T-cell (primary cell): ENCODE measurements at regions not wholly inside any gene's neighbourhood (a gene's known extent, or its start where the extent isn't known, plus 50 kb on each side); places are given as distances from the start of the nearest gene placed in this dataset.
"Not testable (repeated sequence)": the region's sequence is repeated elsewhere in the genome, so short reads cannot be mapped to it uniquely, and the experiment has no call there.

Source experiments
- ATAC-seq, 4 experiments: fragments of 200-7000 bp in 3 of 4; fragments of 150-1000 bp in 1 of 4; cut with Tn5 transposase; replicated peaks in 1 of 4; 1 replicate in 3 of 4; 2 replicates in 1 of 4; pipeline ENCODE4 v1.10.0; 2021; ENCODE audit warnings: moderate library complexity in 3 of 4, mild to moderate bottlenecking in 2 of 4, moderate number of reproducible peaks in 1 of 4
- CTCF ChIA-PET, 2 donors: fragments of 300-600 bp; sonication (Branson Sonifier 250); formaldehyde crosslinking; loops; one replicate each; lab custom pipeline; 2022; ENCODE audit warnings: antibody characterized with exemption in 2 of 2; lab: Charles Lee
- POLR2A ChIA-PET, 2 donors: fragments of 300-600 bp; sonication (Branson Sonifier 250); formaldehyde crosslinking; loops; one replicate each; lab custom pipeline; 2022; ENCODE audit warnings: antibody characterized with exemption in 2 of 2; lab: Charles Lee
- DNase-seq, 35 experiments: peaks; one replicate each; pipeline versions ENCODE4 v3.0.0 to v3.0.0-alpha.2; 2013 to 2023
- H3K27ac ChIP-seq: one replicate; pipeline ENCODE4 v1.5.1; 2013; ENCODE audit warnings: low read length
- H3K27me3 ChIP-seq, 2 experiments: replicated peaks in 1 of 2; 1 replicate in 1 of 2; 2 replicates in 1 of 2; pipeline versions ENCODE4 v1.6.1 to v1.7.0; 2013; ENCODE audit warnings: low read length in 1 of 2, mixed read lengths in 1 of 2; ENCODE audit not compliant: control insufficient read depth in 2 of 2, insufficient read depth in 2 of 2; ENCODE audit errors: extremely low read depth in 1 of 2
- H3K36me3 ChIP-seq, 2 donors: 1 replicate in 1 of 2; 2 replicates in 1 of 2; pipeline versions ENCODE4 v1.6.1 to v1.7.0; 2013; ENCODE audit warnings: low read length in 1 of 2; ENCODE audit not compliant: control insufficient read depth in 2 of 2, insufficient read depth in 1 of 2; ENCODE audit errors: extremely low read depth in 1 of 2
- H3K4me1 ChIP-seq, 2 experiments: 1 replicate in 1 of 2; 2 replicates in 1 of 2; pipeline versions ENCODE4 v1.6.1 to v1.7.0; 2013; ENCODE audit warnings: low read length in 2 of 2, mixed read lengths in 1 of 2; ENCODE audit not compliant: insufficient read depth in 2 of 2, control insufficient read depth in 1 of 2; ENCODE audit errors: extremely low read depth in 1 of 2
- H3K4me3 ChIP-seq, 2 donors: 1 replicate in 1 of 2; 2 replicates in 1 of 2; pipeline versions ENCODE4 v1.5.1 to v1.7.0; 2013; ENCODE audit warnings: mild to moderate bottlenecking in 2 of 2, low read length in 1 of 2, moderate library complexity in 1 of 2; ENCODE audit not compliant: control insufficient read depth in 1 of 2; ENCODE audit errors: extremely low read depth in 1 of 2
- H3K9me3 ChIP-seq: 2 replicates; pipeline ENCODE4 v1.7.0; 2013
- H3K27ac Mint-ChIP-seq, 2 donors: one replicate each; pipeline ENCODE4 v1.8.0; 2020 to 2021; ENCODE audit warnings: mild to moderate bottlenecking in 2 of 2, mixed read lengths in 2 of 2
- H3K27me3 Mint-ChIP-seq, 2 donors: one replicate each; pipeline ENCODE4 v1.8.0; 2021 to 2022; ENCODE audit warnings: mixed read lengths in 2 of 2
- H3K36me3 Mint-ChIP-seq: one replicate; pipeline ENCODE4 v1.8.0; 2021; ENCODE audit warnings: mixed read lengths
- H3K4me1 Mint-ChIP-seq, 3 donors: one replicate each; pipeline ENCODE4 v1.8.0; 2020 to 2022; ENCODE audit warnings: mixed read lengths in 3 of 3, mild to moderate bottlenecking in 1 of 3
- H3K4me3 Mint-ChIP-seq, 3 donors: one replicate each; pipeline ENCODE4 v1.8.0; 2020 to 2022; ENCODE audit warnings: mild to moderate bottlenecking in 3 of 3, mixed read lengths in 3 of 3, moderate library complexity in 3 of 3
- H3K9me3 Mint-ChIP-seq, 3 donors: one replicate each; pipeline ENCODE4 v1.8.0; 2020 to 2022; ENCODE audit warnings: mixed read lengths in 3 of 3
- WGBS: methylation state at CpG from one replicate; pipeline ENCODE4 v1.1.5; 2013; ENCODE audit warnings: missing lambda C conversion rate; ENCODE audit not compliant: insufficient coverage; 5-methylcytosine and 5-hydroxymethylcytosine counted together

DNA sequence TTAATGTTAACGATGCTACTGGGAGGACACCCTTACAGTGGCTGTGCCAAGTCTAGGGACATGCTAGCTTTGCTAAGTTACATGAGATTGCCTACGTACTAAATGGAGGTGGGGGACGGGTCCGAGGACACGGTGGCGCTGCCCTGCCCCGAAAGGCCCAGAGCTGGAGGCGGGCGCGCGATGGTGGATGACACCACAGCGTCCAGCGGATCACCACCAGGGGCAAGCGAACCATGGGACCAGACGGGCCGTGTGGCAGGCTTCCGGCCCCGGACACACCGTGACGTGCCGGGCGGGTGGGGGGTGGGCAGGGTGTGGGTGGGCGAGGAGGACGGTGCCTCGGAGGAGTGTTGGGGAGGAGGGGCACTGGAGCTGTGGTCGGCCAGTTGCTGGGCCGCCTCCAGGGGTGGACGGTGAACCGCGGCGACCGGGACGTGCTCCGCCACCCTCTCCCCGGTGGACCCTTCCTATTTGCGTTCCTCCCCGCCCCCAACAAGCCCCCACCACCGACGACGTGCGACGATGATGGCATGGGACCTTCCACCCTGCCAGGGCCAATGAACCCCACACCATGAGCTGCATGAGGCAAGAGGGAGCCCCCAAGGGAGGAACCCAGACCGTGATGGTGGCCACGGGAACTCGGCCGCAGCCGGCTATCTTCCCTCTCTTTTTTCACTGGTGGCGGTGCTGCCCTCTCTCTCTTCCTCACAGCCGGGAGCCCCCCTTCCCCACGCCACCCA is 773.3 kb upstream of the DEFB115 start:
- Histone ChIP-seq H3K9me3 (peaks cover 2% of the 10 kb centered on the region), H3K4me3 (no peak overlapping the region), H3K4me1 (no peaks in the 10 kb centered on the region), H3K27me3 (no peaks in the 10 kb centered on the region), H3K27ac (no peak overlapping the region), H3K36me3 (no peaks in the 10 kb centered on the region)
- 95% methylated on average over 9 of the region's 50 CpGs for WGBS
- no peaks in the 10 kb centered on the region for H3K36me3 Mint-ChIP-seq
- CTCF ChIA-PET, result no interaction called here
- no peaks in the 10 kb centered on the region for H3K4me1 Mint-ChIP-seq
- ATAC-seq (no peak), DNase-seq (no peak)
- POLR2A ChIA-PET, result no interaction called here
- H3K27me3 Mint-ChIP-seq, result no peaks in the 10 kb centered on the region
- H3K4me3 Mint-ChIP-seq, result no peak overlapping the region
- no peak overlapping the region for H3K27ac Mint-ChIP-seq
- peaks cover 13 to 38% (median 19%) of the 10 kb centered on the region in 3 donors for H3K9me3 Mint-ChIP-seq

DNA sequence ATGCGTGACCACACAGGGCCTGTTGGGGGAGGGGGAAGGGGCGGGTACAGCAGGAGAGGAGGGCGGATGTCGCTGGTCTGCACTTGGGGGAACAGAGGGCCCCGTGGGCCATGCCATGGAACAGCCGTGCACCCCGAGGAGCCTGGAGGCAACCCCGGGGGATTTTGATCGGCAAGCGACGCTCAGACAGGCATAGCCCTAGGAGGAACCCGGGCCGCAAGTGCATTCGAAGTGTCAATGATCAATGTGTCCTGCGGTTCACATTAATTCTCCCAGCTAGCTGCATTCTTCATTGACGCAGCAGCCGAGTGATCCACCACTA is 772.8 kb upstream of the DEFB115 start:
- ChIA-PET CTCF (no interaction called here), POLR2A (no interaction called here)
- Mint-ChIP-seq H3K4me1 (no peaks in the 10 kb centered on the region), H3K4me3 (no peak overlapping the region), H3K27me3 (no peaks in the 10 kb centered on the region), H3K36me3 (no peaks in the 10 kb centered on the region), H3K27ac (no peak overlapping the region), H3K9me3 (peaks cover 8 to 34% (median 18%) of the 10 kb centered on the region in 3 donors)
- Histone ChIP-seq H3K27ac (no peak overlapping the region), H3K27me3 (no peaks in the 10 kb centered on the region), H3K4me3 (no peak overlapping the region), H3K9me3 (peaks cover 2% of the 10 kb centered on the region), H3K4me1 (no peaks in the 10 kb centered on the region), H3K36me3 (no peaks in the 10 kb centered on the region)
- 94% methylated on average over 15 of the region's 17 CpGs for WGBS
- DNase-seq (no peak), ATAC-seq (no peak)

DNA sequence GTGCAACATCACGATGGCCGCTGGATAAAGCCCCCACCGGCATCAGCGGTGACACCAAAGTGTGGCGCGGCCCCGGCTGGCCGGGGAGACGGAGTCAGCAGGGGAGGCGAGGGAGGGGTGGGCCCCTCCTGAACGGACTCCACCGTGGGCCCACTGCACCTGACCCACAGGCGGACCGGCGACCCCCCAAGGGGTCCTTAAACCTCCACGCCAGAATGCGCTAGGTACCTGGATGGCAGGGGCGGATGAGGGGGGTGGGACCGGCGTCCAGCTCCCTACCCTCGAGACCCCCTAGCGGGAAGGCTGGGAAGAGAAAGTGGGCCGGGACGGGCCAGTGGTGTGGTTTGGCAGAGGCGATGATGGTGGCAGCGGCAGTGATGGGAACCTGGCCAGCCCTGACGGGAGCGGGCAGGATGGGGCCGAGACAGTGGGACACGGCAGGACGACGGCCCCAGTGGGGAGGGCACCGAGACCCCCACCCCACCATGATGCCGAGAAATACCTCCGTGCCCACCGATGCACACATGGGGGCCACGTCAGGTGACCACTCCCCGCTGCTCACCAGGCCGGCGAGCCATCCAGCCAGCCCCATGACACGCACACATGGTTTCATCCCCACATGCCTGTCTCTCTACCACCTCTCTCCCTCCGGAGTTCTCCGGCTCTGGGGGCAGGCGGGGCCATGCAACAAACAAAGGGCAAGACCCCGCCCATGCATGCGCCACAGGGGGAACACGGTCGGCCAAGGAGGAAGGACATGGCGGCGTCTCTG is 771.9 kb upstream of the DEFB115 start:
- 95% methylated on average over 47 of the region's 50 CpGs for WGBS
- Mint-ChIP-seq H3K36me3 (no peaks in the 10 kb centered on the region), H3K9me3 (peaks cover 6 to 28% (median 18%) of the 10 kb centered on the region in 3 donors), H3K27ac (no peak overlapping the region), H3K4me3 (no peak overlapping the region), H3K4me1 (no peaks in the 10 kb centered on the region), H3K27me3 (no peaks in the 10 kb centered on the region)
- H3K36me3 ChIP-seq, result no peaks in the 10 kb centered on the region
- peaks cover 2% of the 10 kb centered on the region for H3K9me3 ChIP-seq
- no peak overlapping the region for H3K4me3 ChIP-seq
- no peak for DNase-seq
- no peaks in the 10 kb centered on the region for H3K27me3 ChIP-seq
- ChIA-PET POLR2A (no interaction called here), CTCF (no interaction called here)
- no peaks in the 10 kb centered on the region for H3K4me1 ChIP-seq
- ATAC-seq, result no peak
- no peak overlapping the region for H3K27ac ChIP-seq

DNA sequence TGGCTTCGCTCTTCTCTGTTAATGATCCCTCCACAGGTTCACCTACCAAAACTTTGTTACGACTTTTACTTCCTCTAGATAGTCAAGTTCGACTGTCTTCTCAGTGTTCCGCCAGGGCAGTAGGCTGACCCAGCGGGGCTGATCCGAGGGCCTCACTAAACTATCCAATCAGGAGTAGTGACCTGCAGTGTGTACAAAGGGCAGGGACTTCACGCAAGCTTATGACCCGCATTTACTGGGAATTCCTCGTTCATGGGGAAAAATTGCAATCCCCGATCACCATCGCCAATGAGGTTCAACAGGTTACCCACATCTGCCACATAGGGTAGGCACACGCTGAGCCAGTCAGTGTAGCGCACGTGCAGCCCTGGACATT is 771.4 kb upstream of the DEFB115 start:
- no peak overlapping the region for H3K4me3 ChIP-seq
- no peak overlapping the region for H3K27ac ChIP-seq
- peaks cover 10 to 30% (median 18%) of the 10 kb centered on the region in 3 donors for H3K9me3 Mint-ChIP-seq
- H3K9me3 ChIP-seq, result peaks cover 2% of the 10 kb centered on the region
- no peak overlapping the region for H3K4me3 Mint-ChIP-seq
- ATAC-seq (no peak), DNase-seq (no peak)
- no peaks in the 10 kb centered on the region for H3K4me1 ChIP-seq
- H3K36me3 ChIP-seq, result no peaks in the 10 kb centered on the region
- CTCF ChIA-PET, result no interaction called here
- H3K36me3 Mint-ChIP-seq, result no peaks in the 10 kb centered on the region
- no peaks in the 10 kb centered on the region for H3K4me1 Mint-ChIP-seq
- POLR2A ChIA-PET, result no interaction called here
- H3K27ac Mint-ChIP-seq, result no peak overlapping the region
- H3K27me3 ChIP-seq, result no peaks in the 10 kb centered on the region
- WGBS, result 95% methylated on average over 9 of the region's 14 CpGs
- H3K27me3 Mint-ChIP-seq, result no peaks in the 10 kb centered on the region

DNA sequence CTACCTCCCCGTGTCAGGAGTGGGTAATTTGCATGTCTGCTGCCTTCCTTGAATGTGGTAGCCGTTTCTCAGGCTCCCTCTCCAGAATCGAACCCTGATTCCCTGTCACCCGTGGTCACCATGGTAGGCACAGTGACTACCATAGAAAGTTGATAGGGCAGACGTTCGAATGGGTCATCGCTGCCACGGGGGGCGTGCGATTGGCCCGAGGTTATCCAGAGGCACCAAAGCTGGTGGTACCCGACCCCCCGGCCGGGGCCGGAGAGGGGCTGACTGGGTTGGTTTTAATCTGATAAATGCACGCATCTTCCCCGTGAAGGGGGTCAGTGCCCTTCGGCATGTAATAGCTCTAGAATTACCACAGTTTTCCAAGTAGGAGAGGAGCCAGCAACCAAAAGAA is 770.0 kb upstream of the DEFB115 start:
- H3K4me3 ChIP-seq, H3K36me3 ChIP-seq, H3K27ac Mint-ChIP-seq, CTCF ChIA-PET, H3K4me1 ChIP-seq, H3K27me3 ChIP-seq, H3K4me3 Mint-ChIP-seq, H3K36me3 Mint-ChIP-seq, ATAC-seq, H3K4me1 Mint-ChIP-seq, POLR2A ChIA-PET, H3K27ac ChIP-seq, H3K9me3 ChIP-seq, H3K27me3 Mint-ChIP-seq: not testable (repeated sequence)
- whole genome bisulfite sequencing, result 83% methylated on average over 11 of the region's 18 CpGs
- peaks cover 10 to 25% (median 14%) of the 10 kb centered on the region in 3 donors for H3K9me3 Mint-ChIP-seq
- peak in 1 of 35 experiments; percentile 17 for DNase-seq

DNA sequence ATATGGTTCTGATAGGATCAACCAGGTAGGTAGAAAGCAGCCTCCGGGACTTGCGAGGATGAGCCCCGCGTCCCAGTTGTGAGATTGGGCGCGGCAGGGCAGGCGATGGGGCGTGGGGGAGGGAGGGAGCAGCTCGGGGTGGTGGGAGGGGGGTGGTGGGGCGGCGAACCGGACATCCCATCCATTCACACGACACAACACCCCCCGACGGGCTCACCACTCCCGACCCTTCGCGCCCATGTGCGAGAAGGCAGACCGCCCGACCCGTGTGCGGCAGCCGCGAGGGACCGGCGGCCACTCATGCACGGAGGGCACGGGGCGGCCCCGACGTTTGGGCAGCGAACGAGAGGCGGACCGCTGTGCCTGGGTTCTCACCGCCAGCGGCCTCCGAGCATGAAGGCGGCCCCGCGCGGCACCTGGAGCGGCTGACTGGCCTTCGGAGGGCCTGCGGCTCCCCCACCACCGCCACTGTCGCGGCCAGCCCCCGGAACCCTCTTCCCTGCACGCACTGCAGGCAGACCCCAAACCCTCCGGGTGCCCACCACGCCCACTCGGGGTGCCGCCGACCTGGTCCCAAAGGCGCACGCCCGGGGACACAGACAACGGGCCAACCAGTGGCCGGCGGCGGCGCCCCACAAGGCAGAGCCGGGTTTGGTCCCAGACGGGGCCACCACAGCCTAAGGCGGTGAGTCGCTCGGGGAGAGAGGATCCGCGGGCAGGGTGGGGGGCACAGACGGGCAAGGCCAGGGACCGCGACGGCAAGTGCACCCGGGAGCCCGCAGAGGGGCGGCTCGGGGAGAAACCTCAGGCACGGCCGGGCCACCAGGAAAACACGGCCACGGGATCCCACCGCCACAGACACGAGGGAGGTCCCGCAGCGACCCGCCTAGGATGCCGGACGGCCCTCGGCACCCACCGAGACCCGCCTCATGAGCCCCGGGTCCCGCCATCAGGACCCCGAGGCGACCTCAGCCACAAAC is 769.2 kb upstream of the DEFB115 start:
- CTCF ChIA-PET, result no interaction called here
- ATAC-seq, result no peak

More for the DNA sequence above, 769.2 kb upstream of the DEFB115 start:
- Histone ChIP-seq H3K27me3 (no peaks in the 10 kb centered on the region), H3K9me3 (no peaks in the 10 kb centered on the region), H3K4me3 (no peak overlapping the region), H3K27ac (no peak overlapping the region), H3K4me1 (no peaks in the 10 kb centered on the region), H3K36me3 (no peaks in the 10 kb centered on the region)
- H3K4me3 Mint-ChIP-seq, result no peak overlapping the region
- POLR2A ChIA-PET, result no interaction called here
- H3K36me3 Mint-ChIP-seq, result no peaks in the 10 kb centered on the region
- no peaks in the 10 kb centered on the region for H3K27me3 Mint-ChIP-seq
- H3K27ac Mint-ChIP-seq, result no peak overlapping the region
- no peaks in the 10 kb centered on the region for H3K4me1 Mint-ChIP-seq
- 75% methylated on average over 81 of the region's 97 CpGs for WGBS
- H3K9me3 Mint-ChIP-seq, result peaks cover 10 to 25% (median 14%) of the 10 kb centered on the region in 3 donors
- DNase-seq, result no peak
